Endothelial cell of umbilical vein (primary cell): ENCODE measurements at regions not wholly inside any gene's neighbourhood (a gene's known extent, or its start where the extent isn't known, plus 50 kb on each side); places are given as distances from the start of the nearest gene placed in this dataset.

ENCODE experiments used
- CTCF ChIP-seq, 2 donors: IDR thresholded peaks; 1 replicate in 1 of 2; 2 replicates in 1 of 2; pipeline ENCODE4 v1.5.1; 2011; ENCODE audit warnings: low read length in 2 of 2, mild to moderate bottlenecking in 2 of 2, moderate library complexity in 2 of 2, control low read depth in 1 of 2, inconsistent platforms in 1 of 2, low read depth in 1 of 2; ENCODE audit not compliant: insufficient read depth in 1 of 2; ENCODE audit errors: extremely low read depth in 1 of 2
- EZH2 ChIP-seq: IDR thresholded peaks from 2 replicates; pipeline ENCODE4 v1.6.1; 2012; ENCODE audit warnings: borderline replicate concordance, low read depth, mild to moderate bottlenecking, moderate library complexity, low read length, inconsistent platforms; ENCODE audit not compliant: severe bottlenecking
- MYC ChIP-seq: IDR thresholded peaks from one replicate; pipeline ENCODE4 v1.6.1; 2011; ENCODE audit warnings: mild to moderate bottlenecking, low read depth, low read length
- POLR2A ChIP-seq: IDR thresholded peaks from 2 replicates; pipeline ENCODE4 v1.6.1; 2012; ENCODE audit warnings: low read depth, mild to moderate bottlenecking, control low read depth, low read length
- POLR2AphosphoS5 ChIP-seq: IDR thresholded peaks from 2 replicates; pipeline ENCODE4 v1.6.1; 2012; ENCODE audit warnings: low read depth, mild to moderate bottlenecking, control low read depth, low read length, moderate library complexity; ENCODE audit not compliant: insufficient read depth

GRCh38 chr2:147609301-147609700 is 235.5 kb upstream of the ACVR2A start:
- no peak for TF ChIP-seq POLR2AphosphoS5
- no peak for TF ChIP-seq CTCF (IDR thresholded peaks at IDR 0.05; ENCODE audit: extremely low read depth in 1 of 2, insufficient read depth in 1 of 2, low read depth in 1 of 2, low read length in 2 of 2)
- TF ChIP-seq POLR2A, result no peak
- TF ChIP-seq EZH2, result no peak
- no peak for TF ChIP-seq MYC
